HCT116 (cell line): ENCODE measurements at regions not wholly inside any gene's neighbourhood (a gene's known extent, or its start where the extent isn't known, plus 50 kb on each side); places are given as distances from the start of the nearest gene placed in this dataset.

Source experiments
- ATF3 ChIP-seq: IDR thresholded peaks from 2 replicates; pipeline ENCODE4 v1.6.1; 2012
- CTCF ChIP-seq, 3 experiments: fragments of 200-600 bp in 1 of 3; sonication (generic) in 1 of 3; IDR thresholded peaks in 2 of 3; conservative IDR thresholded peaks in 1 of 3; 2 replicates each; pipeline ENCODE4 v1.5.1; 2012 to 2017; ENCODE audit warnings: low read depth in 2 of 3, low read length in 2 of 3, antibody characterized with exemption in 1 of 3, borderline replicate concordance in 1 of 3, control low read depth in 1 of 3, mild to moderate bottlenecking in 1 of 3, mixed read lengths in 1 of 3, mixed run types in 1 of 3, moderate library complexity in 1 of 3; ENCODE audit not compliant: insufficient read depth in 1 of 3
- EZH2 ChIP-seq: fragments of 200-600 bp; sonication (generic); IDR thresholded peaks from 2 replicates; pipeline ENCODE4 v1.6.1; 2017; ENCODE audit warnings: antibody characterized with exemption, mixed run types
- POLR2AphosphoS5 ChIP-seq: IDR thresholded peaks from 2 replicates; pipeline ENCODE4 v1.6.1; 2011; ENCODE audit warnings: mild to moderate bottlenecking, low read depth, low read length, moderate library complexity
- SRF ChIP-seq: IDR thresholded peaks from 2 replicates; pipeline ENCODE4 v1.6.1; 2012; ENCODE audit warnings: low read depth
- YY1 ChIP-seq: IDR thresholded peaks from 2 replicates; pipeline ENCODE4 v1.6.1; 2011; ENCODE audit warnings: low read length, low read depth, moderate library complexity, mild to moderate bottlenecking; ENCODE audit not compliant: insufficient replicate concordance; ENCODE audit errors: extremely low read depth
- ZBTB33 ChIP-seq: IDR thresholded peaks from 2 replicates; pipeline ENCODE4 v1.6.1; 2011; ENCODE audit warnings: mild to moderate bottlenecking, low read length, moderate library complexity; ENCODE audit not compliant: insufficient replicate concordance; ENCODE audit errors: extremely low read depth

- TF ChIP-seq POLR2AphosphoS5, result no peak
- TF ChIP-seq CTCF (IDR thresholded peaks at IDR 0.05 in 2 of 3, conservative IDR thresholded peaks at IDR 0.05 in 1 of 3; ENCODE audit: borderline replicate concordance in 1 of 3, insufficient read depth in 1 of 3, low read depth in 2 of 3, low read length in 2 of 3), result no peak
- TF ChIP-seq ATF3, result no peak
- no peak for TF ChIP-seq ZBTB33
- TF ChIP-seq SRF, result no peak
- TF ChIP-seq EZH2, result no peak
- TF ChIP-seq YY1, result no peak
Observed at GRCh38 chr20:43397147-43397546, 60.5 kb upstream of the SRSF6 start.
